Stimulated activated naive CD8-positive, alpha-beta T cell treated with anti-CD3 and anti-CD28 coated beads, Interleukin-15, Interleukin-2, amounts not matched to agents 100 ng/mL and 50 ng/mL, for 24 hours (primary cell): ENCODE measurements at regions not wholly inside any gene's neighbourhood (a gene's known extent, or its start where the extent isn't known, plus 50 kb on each side); places are given as distances from the start of the nearest gene placed in this dataset.

Source experiments
- H3K27ac Mint-ChIP-seq: one replicate; pipeline ENCODE4 v1.8.0; 2021; ENCODE audit warnings: mild to moderate bottlenecking, mixed read lengths
- H3K27me3 Mint-ChIP-seq: one replicate; pipeline ENCODE4 v1.8.0; 2021; ENCODE audit warnings: mixed read lengths
- H3K36me3 Mint-ChIP-seq: one replicate; pipeline ENCODE4 v1.8.0; 2021; ENCODE audit warnings: low read depth, mixed read lengths
- H3K4me1 Mint-ChIP-seq: one replicate; pipeline ENCODE4 v1.8.0; 2021; ENCODE audit warnings: low read depth, mixed read lengths
- H3K4me3 Mint-ChIP-seq: one replicate; pipeline ENCODE4 v1.8.0; 2021; ENCODE audit warnings: mild to moderate bottlenecking, mixed read lengths
- H3K9me3 Mint-ChIP-seq: one replicate; pipeline ENCODE4 v1.8.0; 2021; ENCODE audit warnings: mixed read lengths

- Mint-ChIP-seq H3K36me3 (no peaks in the 10 kb centered on the region), H3K4me3 (no peak overlapping the region), H3K27me3 (no peaks in the 10 kb centered on the region), H3K27ac (no peak overlapping the region), H3K4me1 (no peaks in the 10 kb centered on the region), H3K9me3 (no peaks in the 10 kb centered on the region)
Observed at GRCh38 chr12:25714198-25714984, 161.3 kb upstream of the LMNTD1 start.

DNA sequence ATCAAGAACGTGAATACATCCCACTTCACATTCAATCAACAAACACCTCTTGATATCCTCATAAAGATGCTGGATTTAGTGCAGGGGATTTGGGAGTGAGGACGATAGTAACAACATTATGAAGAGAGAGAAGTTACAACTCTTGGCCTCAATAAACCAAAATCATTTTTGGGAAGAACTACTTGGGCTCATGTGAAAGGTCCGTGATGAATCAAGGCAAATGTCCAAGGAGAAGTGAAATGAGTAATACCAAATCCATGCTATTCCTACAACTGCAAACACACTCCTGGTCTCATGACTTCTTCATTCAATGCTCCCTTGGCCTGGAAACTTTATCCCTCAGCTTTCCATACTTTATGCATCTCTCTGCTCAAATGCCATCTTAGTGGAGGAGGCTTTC lies 162.0 kb upstream of the LMNTD1 start:
- no peak overlapping the region for H3K4me3 Mint-ChIP-seq
- no peak overlapping the region for H3K27ac Mint-ChIP-seq
- H3K4me1 Mint-ChIP-seq, result no peaks in the 10 kb centered on the region
- no peaks in the 10 kb centered on the region for H3K36me3 Mint-ChIP-seq
- no peaks in the 10 kb centered on the region for H3K27me3 Mint-ChIP-seq
- H3K9me3 Mint-ChIP-seq, result no peaks in the 10 kb centered on the region

- H3K4me3 Mint-ChIP-seq, result no peak overlapping the region
- H3K27me3 Mint-ChIP-seq, result no peaks in the 10 kb centered on the region
- H3K36me3 Mint-ChIP-seq, result no peaks in the 10 kb centered on the region
- no peaks in the 10 kb centered on the region for H3K9me3 Mint-ChIP-seq
- H3K4me1 Mint-ChIP-seq, result no peaks in the 10 kb centered on the region
- no peak overlapping the region for H3K27ac Mint-ChIP-seq
Observed at GRCh38 chr12:25716842-25717241, 163.8 kb upstream of the LMNTD1 start.

GRCh38 chr12:25717552-25717951 lies 164.5 kb upstream of the LMNTD1 start:
- H3K4me3 Mint-ChIP-seq, result no peak overlapping the region
- no peaks in the 10 kb centered on the region for H3K4me1 Mint-ChIP-seq
- no peaks in the 10 kb centered on the region for H3K27me3 Mint-ChIP-seq
- no peak overlapping the region for H3K27ac Mint-ChIP-seq
- no peaks in the 10 kb centered on the region for H3K36me3 Mint-ChIP-seq
- no peaks in the 10 kb centered on the region for H3K9me3 Mint-ChIP-seq

DNA sequence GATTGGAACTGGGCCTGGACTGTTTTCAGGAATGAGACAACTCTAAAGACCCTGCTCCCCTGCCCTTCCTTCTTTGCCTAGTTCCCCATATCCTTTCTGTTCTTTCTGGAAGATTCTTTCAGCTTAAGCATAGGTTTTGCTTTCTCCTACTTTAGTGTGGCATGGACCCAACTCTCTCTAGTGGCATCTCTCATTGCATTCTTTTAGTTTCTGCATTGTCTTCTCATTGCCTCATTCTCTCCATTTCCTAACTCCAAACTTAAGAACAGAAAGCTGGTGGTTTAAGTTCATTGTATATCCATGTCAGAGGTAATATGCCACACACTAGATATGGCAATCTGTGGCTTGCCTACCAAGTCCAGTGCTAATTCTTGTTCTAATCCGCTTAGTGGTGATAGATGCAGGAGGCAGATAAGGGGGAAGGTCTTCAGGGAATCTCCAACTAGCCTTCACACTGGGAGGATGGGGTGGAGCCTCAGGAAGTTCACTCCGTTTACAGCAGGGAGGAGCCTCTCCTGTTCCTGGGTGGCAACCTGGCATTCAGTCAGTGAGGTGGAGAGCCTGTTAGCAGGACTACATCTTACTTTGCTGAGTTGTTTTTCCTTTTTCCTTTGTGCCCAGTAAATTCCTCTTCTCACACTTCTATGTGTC lies 165.1 kb upstream of the LMNTD1 start:
- H3K4me1 Mint-ChIP-seq, result no peaks in the 10 kb centered on the region
- H3K27ac Mint-ChIP-seq, result no peak overlapping the region
- H3K36me3 Mint-ChIP-seq, result no peaks in the 10 kb centered on the region
- no peak overlapping the region for H3K4me3 Mint-ChIP-seq
- no peaks in the 10 kb centered on the region for H3K27me3 Mint-ChIP-seq
- H3K9me3 Mint-ChIP-seq, result no peaks in the 10 kb centered on the region

GRCh38 chr12:25719505-25719904 lies 166.4 kb upstream of the LMNTD1 start:
- Mint-ChIP-seq H3K4me3 (no peak overlapping the region), H3K4me1 (no peaks in the 10 kb centered on the region), H3K9me3 (no peaks in the 10 kb centered on the region), H3K27me3 (no peaks in the 10 kb centered on the region), H3K36me3 (no peaks in the 10 kb centered on the region), H3K27ac (no peak overlapping the region)

GRCh38 chr12:25723336-25723735 lies 170.3 kb upstream of the LMNTD1 start:
- no peak overlapping the region for H3K27ac Mint-ChIP-seq
- H3K4me1 Mint-ChIP-seq, result no peaks in the 10 kb centered on the region
- no peaks in the 10 kb centered on the region for H3K9me3 Mint-ChIP-seq
- no peak overlapping the region for H3K4me3 Mint-ChIP-seq
- no peaks in the 10 kb centered on the region for H3K27me3 Mint-ChIP-seq
- H3K36me3 Mint-ChIP-seq, result no peaks in the 10 kb centered on the region

DNA sequence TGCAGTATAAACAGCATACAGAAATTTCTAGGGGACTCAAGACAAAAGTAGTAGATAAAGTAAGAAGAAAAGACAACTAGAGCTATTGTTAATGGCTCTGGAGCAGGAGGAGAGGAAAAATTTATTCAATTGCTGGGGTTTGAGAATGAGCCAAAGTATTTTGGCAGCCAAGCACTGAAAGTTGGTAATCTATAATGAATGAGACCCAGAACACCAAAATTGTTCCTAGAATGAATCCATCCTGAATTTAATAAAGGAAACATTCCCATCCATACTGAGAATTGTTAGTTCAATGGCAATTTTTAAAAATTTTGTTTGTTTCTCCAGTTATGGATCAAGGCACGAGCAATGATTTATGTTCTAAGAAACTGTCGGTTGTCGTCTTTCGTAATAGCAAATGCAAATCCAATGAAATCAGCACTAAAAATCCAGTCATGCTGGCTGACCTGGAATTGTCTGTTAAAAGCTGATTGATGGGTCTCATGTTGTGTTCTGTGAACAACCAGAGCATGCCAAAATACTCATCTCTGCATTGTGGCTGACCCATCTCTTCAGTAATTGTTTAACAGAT lies 170.9 kb upstream of the LMNTD1 start:
- no peaks in the 10 kb centered on the region for H3K27me3 Mint-ChIP-seq
- no peaks in the 10 kb centered on the region for H3K36me3 Mint-ChIP-seq
- no peaks in the 10 kb centered on the region for H3K4me1 Mint-ChIP-seq
- no peaks in the 10 kb centered on the region for H3K9me3 Mint-ChIP-seq
- no peak overlapping the region for H3K4me3 Mint-ChIP-seq
- no peak overlapping the region for H3K27ac Mint-ChIP-seq

- Mint-ChIP-seq H3K4me1 (no peaks in the 10 kb centered on the region), H3K9me3 (no peaks in the 10 kb centered on the region), H3K27ac (no peak overlapping the region), H3K36me3 (no peaks in the 10 kb centered on the region), H3K27me3 (no peaks in the 10 kb centered on the region), H3K4me3 (no peak overlapping the region)
Observed at GRCh38 chr12:25725470-25725869, 172.4 kb upstream of the LMNTD1 start.

- Mint-ChIP-seq H3K4me3 (no peak overlapping the region), H3K27ac (no peak overlapping the region), H3K27me3 (no peaks in the 10 kb centered on the region), H3K36me3 (no peaks in the 10 kb centered on the region), H3K4me1 (no peaks in the 10 kb centered on the region), H3K9me3 (no peaks in the 10 kb centered on the region)
Observed at GRCh38 chr12:25725931-25726330, 172.8 kb upstream of the LMNTD1 start.

GRCh38 chr12:25728056-25728595 lies 175.0 kb upstream of the LMNTD1 start:
- H3K9me3 Mint-ChIP-seq, result no peaks in the 10 kb centered on the region
- no peak overlapping the region for H3K4me3 Mint-ChIP-seq
- no peaks in the 10 kb centered on the region for H3K27me3 Mint-ChIP-seq
- no peaks in the 10 kb centered on the region for H3K4me1 Mint-ChIP-seq
- H3K36me3 Mint-ChIP-seq, result no peaks in the 10 kb centered on the region
- H3K27ac Mint-ChIP-seq, result no peak overlapping the region

DNA sequence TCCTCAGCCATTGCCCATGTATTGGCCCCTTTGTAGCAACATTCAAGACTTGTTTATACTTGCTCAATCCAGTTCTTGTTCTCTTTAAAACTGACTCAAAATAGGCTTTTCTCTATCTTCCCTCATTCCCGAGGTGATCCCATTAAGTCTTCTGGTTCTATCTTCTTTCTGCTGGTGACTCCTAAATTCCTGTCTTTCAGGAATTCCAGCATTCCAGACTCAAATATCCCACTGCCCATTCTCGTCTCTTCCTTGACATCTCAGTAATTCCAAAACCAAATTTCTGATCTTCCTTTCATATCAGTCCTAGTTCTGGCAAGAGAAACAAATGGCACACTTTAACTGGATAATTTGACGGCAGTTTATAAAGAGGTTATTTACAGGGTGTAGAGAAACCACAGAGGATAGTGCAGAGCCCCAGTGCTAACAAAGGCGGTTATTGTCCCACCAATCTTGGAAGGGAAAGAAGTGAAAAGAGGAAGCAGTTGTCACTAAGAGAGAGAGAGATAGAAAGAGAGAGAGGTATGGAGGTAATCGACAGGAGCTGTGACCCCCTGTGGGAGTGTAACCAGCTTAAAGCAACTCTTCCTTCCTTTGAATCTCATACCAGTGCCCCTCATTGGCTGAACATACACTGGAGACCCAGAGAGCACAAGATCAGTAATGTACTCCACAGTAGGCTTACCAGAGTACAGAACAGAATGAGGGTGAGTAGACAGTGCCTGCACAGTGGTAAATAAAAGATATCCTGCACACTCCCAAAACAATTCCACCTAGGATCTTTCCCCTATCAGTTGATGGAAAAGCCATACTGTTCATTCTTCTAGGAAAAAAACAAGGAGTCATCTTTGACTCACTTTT lies 177.6 kb upstream of the LMNTD1 start:
- H3K4me1 Mint-ChIP-seq, result no peaks in the 10 kb centered on the region

DNA sequence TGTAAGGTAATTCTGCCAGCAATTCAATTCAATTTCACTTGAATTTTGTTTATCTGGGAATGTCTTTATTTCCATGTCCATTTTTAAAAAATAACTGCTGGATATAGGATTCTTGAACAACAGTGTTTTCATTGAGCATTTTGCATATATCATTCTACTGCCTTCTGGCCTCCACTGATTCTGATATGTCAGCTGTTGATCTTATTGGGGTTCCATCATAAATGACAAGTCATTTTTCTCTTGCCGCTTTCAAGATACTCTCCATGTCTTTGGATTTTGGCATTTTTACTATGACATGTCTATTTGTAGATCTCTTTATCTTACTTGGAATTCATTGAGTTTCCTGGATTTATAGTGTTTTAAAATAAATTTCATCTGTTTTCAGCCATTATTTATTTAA lies 180.5 kb upstream of the LMNTD1 start:
- Mint-ChIP-seq H3K4me3 (no peak overlapping the region), H3K4me1 (no peaks in the 10 kb centered on the region), H3K27me3 (no peaks in the 10 kb centered on the region), H3K9me3 (peaks cover 8% of the 10 kb centered on the region), H3K36me3 (no peaks in the 10 kb centered on the region), H3K27ac (no peak overlapping the region)

More for the DNA sequence above, 177.6 kb upstream of the LMNTD1 start:
- H3K9me3 Mint-ChIP-seq, result no peaks in the 10 kb centered on the region
- no peaks in the 10 kb centered on the region for H3K36me3 Mint-ChIP-seq
- no peak overlapping the region for H3K27ac Mint-ChIP-seq
- H3K27me3 Mint-ChIP-seq, result no peaks in the 10 kb centered on the region
- no peak overlapping the region for H3K4me3 Mint-ChIP-seq

- Mint-ChIP-seq H3K27ac (no peak overlapping the region), H3K27me3 (no peaks in the 10 kb centered on the region), H3K4me3 (no peak overlapping the region), H3K4me1 (no peaks in the 10 kb centered on the region), H3K36me3 (no peaks in the 10 kb centered on the region), H3K9me3 (peaks cover 8% of the 10 kb centered on the region)
Observed at GRCh38 chr12:25734529-25735180, 181.6 kb upstream of the LMNTD1 start.
